Fibroblast of lung (primary cell): ENCODE measurements at regions not wholly inside any gene's neighbourhood (a gene's known extent, or its start where the extent isn't known, plus 50 kb on each side); places are given as distances from the start of the nearest gene placed in this dataset.

Experiments used
- EZH2 ChIP-seq: IDR thresholded peaks from 2 replicates; pipeline ENCODE4 v1.5.1; 2012; ENCODE audit warnings: low read length, control low read depth, mild to moderate bottlenecking; ENCODE audit errors: missing control alignments
- TF ChIP-seq, protein P1 (sequence below), 2 donors: IDR thresholded peaks in 1 of 2; conservative IDR thresholded peaks in 1 of 2; 1 replicate in 1 of 2; 2 replicates in 1 of 2; pipeline ENCODE4 v1.5.1; 2011 to 2012; ENCODE audit warnings: low read length in 2 of 2, control low read depth in 1 of 2, inconsistent platforms in 1 of 2, low read depth in 1 of 2, mild to moderate bottlenecking in 1 of 2

DNA sequence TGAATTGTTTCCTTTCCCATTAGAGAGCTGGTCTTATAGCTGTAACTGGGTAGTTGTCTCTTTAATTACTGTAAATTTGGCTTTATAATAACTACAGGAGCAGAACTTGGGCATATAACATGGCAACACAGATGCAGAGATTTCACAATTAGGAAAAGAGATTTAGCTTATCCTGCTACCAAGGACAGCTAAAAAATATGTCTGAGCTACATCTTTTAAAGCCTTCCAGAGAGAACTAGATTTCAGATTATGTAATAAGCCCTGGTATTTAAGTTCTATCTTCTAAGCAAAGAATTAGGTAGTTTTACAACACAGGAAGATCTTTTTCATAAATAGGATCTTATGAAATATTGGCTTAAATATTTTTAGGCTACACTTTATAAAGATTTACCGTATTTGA lies 313.8 kb downstream of the S1PR1 start:
- TF ChIP-seq, protein P1, sequence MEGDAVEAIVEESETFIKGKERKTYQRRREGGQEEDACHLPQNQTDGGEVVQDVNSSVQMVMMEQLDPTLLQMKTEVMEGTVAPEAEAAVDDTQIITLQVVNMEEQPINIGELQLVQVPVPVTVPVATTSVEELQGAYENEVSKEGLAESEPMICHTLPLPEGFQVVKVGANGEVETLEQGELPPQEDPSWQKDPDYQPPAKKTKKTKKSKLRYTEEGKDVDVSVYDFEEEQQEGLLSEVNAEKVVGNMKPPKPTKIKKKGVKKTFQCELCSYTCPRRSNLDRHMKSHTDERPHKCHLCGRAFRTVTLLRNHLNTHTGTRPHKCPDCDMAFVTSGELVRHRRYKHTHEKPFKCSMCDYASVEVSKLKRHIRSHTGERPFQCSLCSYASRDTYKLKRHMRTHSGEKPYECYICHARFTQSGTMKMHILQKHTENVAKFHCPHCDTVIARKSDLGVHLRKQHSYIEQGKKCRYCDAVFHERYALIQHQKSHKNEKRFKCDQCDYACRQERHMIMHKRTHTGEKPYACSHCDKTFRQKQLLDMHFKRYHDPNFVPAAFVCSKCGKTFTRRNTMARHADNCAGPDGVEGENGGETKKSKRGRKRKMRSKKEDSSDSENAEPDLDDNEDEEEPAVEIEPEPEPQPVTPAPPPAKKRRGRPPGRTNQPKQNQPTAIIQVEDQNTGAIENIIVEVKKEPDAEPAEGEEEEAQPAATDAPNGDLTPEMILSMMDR (conservative IDR thresholded peaks at IDR 0.05 in 1 of 2, IDR thresholded peaks at IDR 0.05 in 1 of 2; ENCODE audit: low read depth in 1 of 2, low read length in 2 of 2), result no peak
- TF ChIP-seq EZH2, result no peak
